Activated naive CD8-positive, alpha-beta T cell (primary cell): ENCODE measurements at regions not wholly inside any gene's neighbourhood (a gene's known extent, or its start where the extent isn't known, plus 50 kb on each side); places are given as distances from the start of the nearest gene placed in this dataset.
A peak's percentile ranks its signal among the peaks of the same experiment; 100 is the strongest.
"Not testable (repeated sequence)": the region's sequence is repeated elsewhere in the genome, so short reads cannot be mapped to it uniquely, and the experiment has no call there.

Experiments
- H3K27ac Mint-ChIP-seq: one replicate; pipeline ENCODE4 v1.8.0; 2021; ENCODE audit warnings: mixed read lengths
- H3K27me3 Mint-ChIP-seq: one replicate; pipeline ENCODE4 v1.8.0; 2021; ENCODE audit warnings: mixed read lengths
- H3K36me3 Mint-ChIP-seq: one replicate; pipeline ENCODE4 v1.8.0; 2021; ENCODE audit warnings: mixed read lengths
- H3K4me1 Mint-ChIP-seq: one replicate; pipeline ENCODE4 v1.8.0; 2021; ENCODE audit warnings: low read depth, mixed read lengths
- H3K4me3 Mint-ChIP-seq: one replicate; pipeline ENCODE4 v1.8.0; 2021; ENCODE audit warnings: mild to moderate bottlenecking, mixed read lengths
- H3K9me3 Mint-ChIP-seq: one replicate; pipeline ENCODE4 v1.8.0; 2021; ENCODE audit warnings: low read depth, mixed read lengths

GRCh38 chr12:89225808-89226411 lies 126.4 kb downstream of the DUSP6 start:
- Mint-ChIP-seq H3K27ac (peak overlapping the region; percentile 94), H3K4me1 (peaks cover 56% of the 10 kb centered on the region), H3K27me3 (no peaks in the 10 kb centered on the region), H3K36me3 (no peaks in the 10 kb centered on the region), H3K4me3 (peak overlapping the region; percentile 48), H3K9me3 (no peaks in the 10 kb centered on the region)

GRCh38 chr12:89225401-89225800 lies 126.9 kb downstream of the DUSP6 start:
- Mint-ChIP-seq H3K9me3 (no peaks in the 10 kb centered on the region), H3K36me3 (no peaks in the 10 kb centered on the region), H3K4me3 (peak overlapping the region; percentile 43), H3K27ac (peak overlapping the region; percentile 94), H3K27me3 (no peaks in the 10 kb centered on the region), H3K4me1 (peaks cover 54% of the 10 kb centered on the region)

- peaks cover 45% of the 10 kb centered on the region for H3K4me1 Mint-ChIP-seq
- H3K9me3 Mint-ChIP-seq, H3K4me3 Mint-ChIP-seq, H3K27me3 Mint-ChIP-seq, H3K36me3 Mint-ChIP-seq, H3K27ac Mint-ChIP-seq: not testable (repeated sequence)
Measured at GRCh38 chr12:89222580-89222979, 129.7 kb downstream of the DUSP6 start.

- Mint-ChIP-seq H3K9me3 (no peaks in the 10 kb centered on the region), H3K27me3 (no peaks in the 10 kb centered on the region), H3K36me3 (no peaks in the 10 kb centered on the region), H3K4me3 (no peak overlapping the region), H3K4me1 (peaks cover 4% of the 10 kb centered on the region), H3K27ac (no peak overlapping the region)
Measured at GRCh38 chr12:89217472-89217871, 134.8 kb downstream of the DUSP6 start.

- Mint-ChIP-seq H3K4me3 (no peak overlapping the region), H3K9me3 (no peaks in the 10 kb centered on the region), H3K27ac (no peak overlapping the region), H3K36me3 (no peaks in the 10 kb centered on the region), H3K27me3 (no peaks in the 10 kb centered on the region), H3K4me1 (peaks cover 11% of the 10 kb centered on the region)
Measured at GRCh38 chr12:89216211-89216952, 135.9 kb downstream of the DUSP6 start.

- Mint-ChIP-seq H3K9me3 (no peaks in the 10 kb centered on the region), H3K4me3 (no peak overlapping the region), H3K36me3 (no peaks in the 10 kb centered on the region), H3K27ac (no peak overlapping the region), H3K27me3 (no peaks in the 10 kb centered on the region), H3K4me1 (peaks cover 11% of the 10 kb centered on the region)
Measured at GRCh38 chr12:89215196-89215595, 137.1 kb downstream of the DUSP6 start.

- no peak overlapping the region for H3K27ac Mint-ChIP-seq
- H3K4me1 Mint-ChIP-seq, result peaks cover 11% of the 10 kb centered on the region
- H3K27me3 Mint-ChIP-seq, result no peaks in the 10 kb centered on the region
- H3K9me3 Mint-ChIP-seq, result no peaks in the 10 kb centered on the region
- no peaks in the 10 kb centered on the region for H3K36me3 Mint-ChIP-seq
- H3K4me3 Mint-ChIP-seq, result no peak overlapping the region
Measured at GRCh38 chr12:89213747-89214146, 138.6 kb downstream of the DUSP6 start.

GRCh38 chr12:89213139-89213538 lies 139.2 kb downstream of the DUSP6 start:
- Mint-ChIP-seq H3K27me3 (no peaks in the 10 kb centered on the region), H3K4me3 (no peak overlapping the region), H3K9me3 (no peaks in the 10 kb centered on the region), H3K27ac (no peak overlapping the region), H3K4me1 (peaks cover 11% of the 10 kb centered on the region), H3K36me3 (no peaks in the 10 kb centered on the region)

- Mint-ChIP-seq H3K36me3 (no peaks in the 10 kb centered on the region), H3K9me3 (no peaks in the 10 kb centered on the region), H3K27ac (no peak overlapping the region), H3K4me3 (no peak overlapping the region), H3K4me1 (peaks cover 11% of the 10 kb centered on the region), H3K27me3 (no peaks in the 10 kb centered on the region)
Measured at GRCh38 chr12:89212339-89212771, 139.9 kb downstream of the DUSP6 start.

- H3K36me3 Mint-ChIP-seq, result no peaks in the 10 kb centered on the region
- no peak overlapping the region for H3K27ac Mint-ChIP-seq
- H3K4me3 Mint-ChIP-seq, result no peak overlapping the region
- H3K27me3 Mint-ChIP-seq, result no peaks in the 10 kb centered on the region
- peaks cover 11% of the 10 kb centered on the region for H3K4me1 Mint-ChIP-seq
- no peaks in the 10 kb centered on the region for H3K9me3 Mint-ChIP-seq
Measured at GRCh38 chr12:89211456-89211855, 140.8 kb downstream of the DUSP6 start.

- Mint-ChIP-seq H3K36me3 (no peaks in the 10 kb centered on the region), H3K4me1 (peaks cover 12% of the 10 kb centered on the region), H3K27me3 (no peaks in the 10 kb centered on the region), H3K4me3 (no peak overlapping the region), H3K27ac (no peak overlapping the region), H3K9me3 (no peaks in the 10 kb centered on the region)
Measured at GRCh38 chr12:89210277-89210676, 142.0 kb downstream of the DUSP6 start.

GRCh38 chr12:89208661-89209096 lies 143.6 kb downstream of the DUSP6 start:
- Mint-ChIP-seq H3K36me3 (no peaks in the 10 kb centered on the region), H3K9me3 (no peaks in the 10 kb centered on the region), H3K27ac (no peak overlapping the region), H3K27me3 (no peaks in the 10 kb centered on the region), H3K4me1 (peaks cover 12% of the 10 kb centered on the region), H3K4me3 (no peak overlapping the region)

- Mint-ChIP-seq H3K9me3 (no peaks in the 10 kb centered on the region), H3K27me3 (no peaks in the 10 kb centered on the region), H3K27ac (no peak overlapping the region), H3K4me1 (peaks cover 5% of the 10 kb centered on the region), H3K4me3 (no peak overlapping the region), H3K36me3 (no peaks in the 10 kb centered on the region)
Measured at GRCh38 chr12:89206390-89206789, 145.9 kb downstream of the DUSP6 start.

- H3K4me1 Mint-ChIP-seq, result peaks cover 5% of the 10 kb centered on the region
- H3K9me3 Mint-ChIP-seq, result no peaks in the 10 kb centered on the region
- no peaks in the 10 kb centered on the region for H3K27me3 Mint-ChIP-seq
- no peak overlapping the region for H3K4me3 Mint-ChIP-seq
- no peaks in the 10 kb centered on the region for H3K36me3 Mint-ChIP-seq
- H3K27ac Mint-ChIP-seq, result no peak overlapping the region
Measured at GRCh38 chr12:89205517-89205916, 146.8 kb downstream of the DUSP6 start.

GRCh38 chr12:89203144-89203543 lies 149.2 kb downstream of the DUSP6 start:
- Mint-ChIP-seq H3K27ac (no peak overlapping the region), H3K4me1 (peaks cover 5% of the 10 kb centered on the region), H3K9me3 (no peaks in the 10 kb centered on the region), H3K36me3 (no peaks in the 10 kb centered on the region), H3K27me3 (no peaks in the 10 kb centered on the region), H3K4me3 (no peak overlapping the region)

- H3K27me3 Mint-ChIP-seq, result no peaks in the 10 kb centered on the region
Measured at GRCh38 chr12:89200217-89200616, 152.1 kb downstream of the DUSP6 start.

More at GRCh38 chr12:89200217-89200616, 152.1 kb downstream of the DUSP6 start:
- H3K4me1 Mint-ChIP-seq, result peaks cover 4% of the 10 kb centered on the region
- H3K27ac Mint-ChIP-seq, result no peak overlapping the region
- no peak overlapping the region for H3K4me3 Mint-ChIP-seq
- H3K36me3 Mint-ChIP-seq, result no peaks in the 10 kb centered on the region
- H3K9me3 Mint-ChIP-seq, result no peaks in the 10 kb centered on the region
